ENCODE measurements at regions not wholly inside any gene's neighbourhood (a gene's known extent, or its start where the extent isn't known, plus 50 kb on each side); places are given as distances from the start of the nearest gene placed in this dataset.

DNA sequence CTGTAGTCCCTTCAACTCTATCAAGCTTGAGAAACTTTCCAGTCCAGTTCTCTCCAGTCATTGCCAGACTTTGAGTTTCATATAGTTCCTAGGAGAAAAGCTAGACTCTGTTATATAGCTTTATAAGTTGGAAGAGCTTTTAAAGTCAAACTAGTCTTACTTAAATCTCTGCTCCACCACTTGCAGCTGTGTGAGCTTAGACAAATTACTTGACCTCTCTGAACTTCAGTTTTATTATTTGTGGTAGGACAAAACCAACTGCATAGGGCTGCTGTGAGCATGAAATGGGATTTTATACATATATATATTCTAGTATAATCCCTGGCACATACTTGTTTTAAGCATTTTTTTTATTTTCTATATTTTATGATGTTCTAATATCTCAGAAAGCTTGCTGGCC is 338.7 kb upstream of the NR5A2 start:
- Histone ChIP-seq H3K9ac (ENCODE audit: insufficient read depth, low read depth, low read length) (no peak overlapping the region), H3K4me3 (replicated peaks in 1 of 3; ENCODE audit: insufficient read depth in 1 of 3, low read depth in 2 of 3, low read length in 3 of 3) (no peak overlapping the region), H3K79me2 (ENCODE audit: insufficient read depth, low read length) (no peaks in the 10 kb centered on the region), H3K9me3 (ENCODE audit: low read length) (no peaks in the 10 kb centered on the region), H3K36me3 (replicated peaks in 1 of 2; ENCODE audit: control insufficient read depth in 1 of 2, insufficient read depth in 2 of 2, low read length in 2 of 2) (no peaks in the 10 kb centered on the region), H3K4me2 (ENCODE audit: low read depth, low read length) (no peak overlapping the region), H3K27me3 (ENCODE audit: control insufficient read depth in 1 of 2, insufficient read depth in 2 of 2, low read length in 2 of 2) (no peaks in the 10 kb centered on the region; a peak in 1 of 5 replicates), H3K27ac (ENCODE audit: extremely low read length, insufficient read depth, low read length) (no peak overlapping the region), H3K4me1 (ENCODE audit: insufficient read depth, low read length) (no peaks in the 10 kb centered on the region), H4K20me1 (ENCODE audit: insufficient read depth, low read length) (no peaks in the 10 kb centered on the region), H2AFZ (ENCODE audit: low read length) (no peak overlapping the region)
- FAIRE-seq = no peak
- CTCF ChIA-PET (ENCODE audit: low intra/inter-chr PET ratio, low total read pairs) = no interaction called here
- POLR2A ChIA-PET = no interaction called here
- DNase-seq (ENCODE audit: low spot score) = no peak
- in situ Hi-C loops (cut with HindIII; ENCODE audit: extremely low pct_ligation_motif_present, low pct_unique_long_range_greater_than_20kb) (loop anchor here (10.0 to 25.0 kb wide), 2 partner anchors 574 to 826 kb away; no protein-coding TSS in a partner anchor), intact Hi-C loops (cut with micrococcal nuclease; ENCODE audit: unreplicated experiment) (no loop called here)
- TF ChIP-seq, protein P1, sequence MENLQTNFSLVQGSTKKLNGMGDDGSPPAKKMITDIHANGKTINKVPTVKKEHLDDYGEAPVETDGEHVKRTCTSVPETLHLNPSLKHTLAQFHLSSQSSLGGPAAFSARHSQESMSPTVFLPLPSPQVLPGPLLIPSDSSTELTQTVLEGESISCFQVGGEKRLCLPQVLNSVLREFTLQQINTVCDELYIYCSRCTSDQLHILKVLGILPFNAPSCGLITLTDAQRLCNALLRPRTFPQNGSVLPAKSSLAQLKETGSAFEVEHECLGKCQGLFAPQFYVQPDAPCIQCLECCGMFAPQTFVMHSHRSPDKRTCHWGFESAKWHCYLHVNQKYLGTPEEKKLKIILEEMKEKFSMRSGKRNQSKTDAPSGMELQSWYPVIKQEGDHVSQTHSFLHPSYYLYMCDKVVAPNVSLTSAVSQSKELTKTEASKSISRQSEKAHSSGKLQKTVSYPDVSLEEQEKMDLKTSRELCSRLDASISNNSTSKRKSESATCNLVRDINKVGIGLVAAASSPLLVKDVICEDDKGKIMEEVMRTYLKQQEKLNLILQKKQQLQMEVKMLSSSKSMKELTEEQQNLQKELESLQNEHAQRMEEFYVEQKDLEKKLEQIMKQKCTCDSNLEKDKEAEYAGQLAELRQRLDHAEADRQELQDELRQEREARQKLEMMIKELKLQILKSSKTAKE (CRISPR knock-in tag; IDR thresholded peaks at IDR 0.05; ENCODE audit: borderline replicate concordance) = no peak
- TF ChIP-seq ZNF713 (CRISPR knock-in tag; IDR thresholded peaks at IDR 0.05) = no peak
- TF ChIP-seq YEATS4 (CRISPR knock-in tag; IDR thresholded peaks at IDR 0.05; ENCODE audit: borderline replicate concordance) = no peak
- TF ChIP-seq EP300 (IDR thresholded peaks at IDR 0.05; ENCODE audit: low read depth in 2 of 2, low read length in 2 of 2) = no peak
- no peak for TF ChIP-seq EP300 (CRISPR knock-in tag; IDR thresholded peaks at IDR 0.05; ENCODE audit: borderline replicate concordance)
- TF ChIP-seq HMG20B (CRISPR knock-in tag; conservative IDR thresholded peaks at IDR 0.05) = no peak
- no peak for TF ChIP-seq TGIF2 (CRISPR knock-in tag; IDR thresholded peaks at IDR 0.05)
- TF ChIP-seq, protein P2, sequence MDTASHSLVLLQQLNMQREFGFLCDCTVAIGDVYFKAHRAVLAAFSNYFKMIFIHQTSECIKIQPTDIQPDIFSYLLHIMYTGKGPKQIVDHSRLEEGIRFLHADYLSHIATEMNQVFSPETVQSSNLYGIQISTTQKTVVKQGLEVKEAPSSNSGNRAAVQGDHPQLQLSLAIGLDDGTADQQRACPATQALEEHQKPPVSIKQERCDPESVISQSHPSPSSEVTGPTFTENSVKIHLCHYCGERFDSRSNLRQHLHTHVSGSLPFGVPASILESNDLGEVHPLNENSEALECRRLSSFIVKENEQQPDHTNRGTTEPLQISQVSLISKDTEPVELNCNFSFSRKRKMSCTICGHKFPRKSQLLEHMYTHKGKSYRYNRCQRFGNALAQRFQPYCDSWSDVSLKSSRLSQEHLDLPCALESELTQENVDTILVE (CRISPR knock-in tag; IDR thresholded peaks at IDR 0.05) = no peak
- no peak for TF ChIP-seq NR1H2 (CRISPR knock-in tag; IDR thresholded peaks at IDR 0.05; ENCODE audit: borderline replicate concordance, low read depth)
- no peak for TF ChIP-seq GTF3A (CRISPR knock-in tag; conservative IDR thresholded peaks at IDR 0.05)
- no peak for TF ChIP-seq ZNF274 (CRISPR knock-in tag; IDR thresholded peaks at IDR 0.05)
- no TSS peak for BruUV-seq (replicated peaks)
- no peak for ATAC-seq
